ENCODE measurements at regions not wholly inside any gene's neighbourhood (a gene's known extent, or its start where the extent isn't known, plus 50 kb on each side); places are given as distances from the start of the nearest gene placed in this dataset.

GRCh38 chr3:81279481-81280379 lies 481.7 kb downstream of the GBE1 start:
- H3K9me3 ChIP-seq = no peaks in the 10 kb centered on the region
- no peak overlapping the region for H3K27ac ChIP-seq
- WGBS, 3 donors = 45 to 65% (median 48%) methylated on average over 4 of the region's 4 CpGs
- intact Hi-C loops (cut with DNase I) = no loop called here
- TF ChIP-seq POLR2A (IDR thresholded peaks at IDR 0.05) (no peak), CTCF (IDR thresholded peaks at IDR 0.05) (no peak), EP300 (IDR thresholded peaks at IDR 0.05) (no peak)
- no peaks in the 10 kb centered on the region for H3K4me1 ChIP-seq (ENCODE audit: insufficient read depth)
- no peaks in the 10 kb centered on the region for H3K27me3 ChIP-seq
- DNase-seq = no peak
- no peaks in the 10 kb centered on the region for H3K36me3 ChIP-seq
- H3K4me3 ChIP-seq = no peak overlapping the region

- H3K36me3 ChIP-seq = no peaks in the 10 kb centered on the region
- H3K4me3 ChIP-seq = no peak overlapping the region
- no peak overlapping the region for H3K27ac ChIP-seq
- H3K4me1 ChIP-seq (ENCODE audit: insufficient read depth) = no peaks in the 10 kb centered on the region
- H3K9me3 ChIP-seq = no peaks in the 10 kb centered on the region
- no peak for DNase-seq
- no peaks in the 10 kb centered on the region for H3K27me3 ChIP-seq
- intact Hi-C loops (cut with DNase I) = no loop called here
- TF ChIP-seq EP300 (IDR thresholded peaks at IDR 0.05) (no peak), POLR2A (IDR thresholded peaks at IDR 0.05) (no peak), CTCF (IDR thresholded peaks at IDR 0.05) (no peak)
Measured at GRCh38 chr3:81277853-81278252, 483.6 kb downstream of the GBE1 start.

- no peaks in the 10 kb centered on the region for H3K9me3 ChIP-seq
- no peaks in the 10 kb centered on the region for H3K27me3 ChIP-seq
- intact Hi-C loops (cut with DNase I) = no loop called here
- TF ChIP-seq EP300 (IDR thresholded peaks at IDR 0.05) (no peak), POLR2A (IDR thresholded peaks at IDR 0.05) (no peak), CTCF (IDR thresholded peaks at IDR 0.05) (no peak)
- 83 to 86% (median 85%) methylated on average over 2 of the region's 2 CpGs for WGBS, 3 donors
- no peaks in the 10 kb centered on the region for H3K4me1 ChIP-seq (ENCODE audit: insufficient read depth)
- no peak for DNase-seq
- no peak overlapping the region for H3K27ac ChIP-seq
- no peaks in the 10 kb centered on the region for H3K36me3 ChIP-seq
- H3K4me3 ChIP-seq = no peak overlapping the region
Measured at GRCh38 chr3:81274671-81275070, 486.8 kb downstream of the GBE1 start.

GRCh38 chr3:81270603-81271379 lies 490.7 kb downstream of the GBE1 start:
- intact Hi-C loops (cut with DNase I) = no loop called here
- TF ChIP-seq EP300 (IDR thresholded peaks at IDR 0.05) = no peak
- no peak for TF ChIP-seq CTCF (IDR thresholded peaks at IDR 0.05)
- no peak for TF ChIP-seq POLR2A (IDR thresholded peaks at IDR 0.05)
- no peak overlapping the region for H3K4me3 ChIP-seq
- H3K27ac ChIP-seq = no peak overlapping the region
- no peaks in the 10 kb centered on the region for H3K9me3 ChIP-seq
- 81 to 84% (median 82%) methylated on average over 3 of the region's 3 CpGs for WGBS, 3 donors
- H3K36me3 ChIP-seq = no peaks in the 10 kb centered on the region
- DNase-seq = no peak
- H3K27me3 ChIP-seq = no peaks in the 10 kb centered on the region
- H3K4me1 ChIP-seq (ENCODE audit: insufficient read depth) = no peaks in the 10 kb centered on the region

Measured in ovary (tissue), 7 donors.